ENCODE measurements at regions not wholly inside any gene's neighbourhood (a gene's known extent, or its start where the extent isn't known, plus 50 kb on each side); places are given as distances from the start of the nearest gene placed in this dataset.

DNA sequence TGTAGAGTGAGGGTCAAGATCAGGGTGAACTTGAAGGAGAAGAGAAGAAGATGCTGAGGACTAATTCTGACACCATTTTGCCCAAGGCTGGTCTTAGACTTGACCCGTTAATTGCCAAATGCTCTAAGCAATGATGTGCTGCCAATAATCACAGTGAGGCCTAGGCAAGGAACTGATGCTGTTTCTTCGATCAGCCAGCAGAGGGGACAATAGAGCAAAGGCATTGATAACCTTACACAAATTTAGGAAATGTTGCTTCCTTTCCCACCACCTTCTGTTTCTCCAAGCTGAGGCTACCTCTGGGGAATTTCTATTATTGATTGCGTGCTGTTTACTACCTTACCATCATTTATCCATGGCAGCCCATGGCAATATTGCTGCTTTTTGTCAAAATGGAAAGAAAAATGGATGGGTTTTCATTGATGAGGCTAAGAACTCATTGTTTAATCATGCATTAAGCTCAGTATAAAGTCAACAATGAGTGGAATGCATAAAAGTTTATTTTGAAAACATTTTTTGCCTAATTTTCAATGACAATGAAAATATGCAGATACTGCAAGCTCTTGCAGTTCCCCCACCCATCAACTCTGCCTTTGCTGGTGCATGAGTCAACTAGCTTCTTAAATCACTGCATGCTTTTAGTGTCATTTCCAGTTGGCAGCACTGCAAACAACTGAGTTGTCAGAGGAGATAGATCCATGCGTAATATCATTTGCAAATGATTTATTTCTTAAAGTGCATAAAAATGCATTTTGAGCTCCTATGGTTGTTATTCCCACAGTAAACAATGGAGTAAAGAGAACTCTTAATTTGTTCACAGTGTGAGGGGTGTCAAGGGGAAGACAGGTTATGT lies 116.4 kb upstream of the NYAP2 start:
- peaks cover 0 to 11% of the 10 kb centered on the region in 2 donors for H3K27me3 Mint-ChIP-seq (ENCODE audit: low read depth in 2 of 2)
- Histone ChIP-seq H3K4me3 (ENCODE audit: low read length) (no peak overlapping the region), H3K27me3 (ENCODE audit: control insufficient read depth, insufficient read depth, low read length) (no peaks in the 10 kb centered on the region), H3K36me3 (ENCODE audit: control insufficient read depth, insufficient read depth, low read length) (no peaks in the 10 kb centered on the region), H3K27ac (ENCODE audit: low read length) (no peak overlapping the region), H3K9me3 (ENCODE audit: control insufficient read depth, insufficient read depth, low read length) (no peaks in the 10 kb centered on the region), H3K4me1 (ENCODE audit: control insufficient read depth, insufficient read depth, low read length) (no peaks in the 10 kb centered on the region)
- no peaks in the 10 kb centered on the region for H3K36me3 Mint-ChIP-seq
- H3K4me1 Mint-ChIP-seq = no peaks in the 10 kb centered on the region
- intact Hi-C loops (cut with micrococcal nuclease) = loop anchor here (1.0 kb wide), 1 partner anchor 377 kb away; no protein-coding TSS in a partner anchor
- no peak overlapping the region for H3K27ac Mint-ChIP-seq
- H3K4me3 Mint-ChIP-seq = no peak overlapping the region
- ATAC-seq (peak in 1 of 3 donors; percentile 55), DNase-seq (peak in 1 of 2 donors; percentile 60)
- peak; percentile 60 for TF ChIP-seq CTCF (IDR thresholded peaks at IDR 0.05)
- WGBS (ENCODE audit: insufficient coverage) = 46% methylated on average over 4 of the region's 4 CpGs
- no peaks in the 10 kb centered on the region for H3K9me3 Mint-ChIP-seq

GRCh38 chr2:225276207-225276606 lies 123.3 kb upstream of the NYAP2 start:
- no peak for TF ChIP-seq CTCF (IDR thresholded peaks at IDR 0.05)
- DNase-seq = no peak
- Histone ChIP-seq H3K27ac (ENCODE audit: low read length) (no peak overlapping the region), H3K4me1 (ENCODE audit: control insufficient read depth, insufficient read depth, low read length) (no peaks in the 10 kb centered on the region), H3K9me3 (ENCODE audit: control insufficient read depth, insufficient read depth, low read length) (peaks cover 4% of the 10 kb centered on the region), H3K27me3 (ENCODE audit: control insufficient read depth, insufficient read depth, low read length) (no peaks in the 10 kb centered on the region), H3K4me3 (ENCODE audit: low read length) (no peak overlapping the region), H3K36me3 (ENCODE audit: control insufficient read depth, insufficient read depth, low read length) (no peaks in the 10 kb centered on the region)
- peaks cover 6% of the 10 kb centered on the region for H3K36me3 Mint-ChIP-seq
- peaks cover 0 to 6% of the 10 kb centered on the region in 2 donors for H3K9me3 Mint-ChIP-seq
- intact Hi-C loops (cut with micrococcal nuclease) = no loop called here
- peaks cover 0 to 11% of the 10 kb centered on the region in 2 donors for H3K27me3 Mint-ChIP-seq (ENCODE audit: low read depth in 2 of 2)
- no peak for ATAC-seq
- H3K4me1 Mint-ChIP-seq = no peaks in the 10 kb centered on the region
- no peak overlapping the region for H3K4me3 Mint-ChIP-seq
- H3K27ac Mint-ChIP-seq = no peak overlapping the region
- WGBS (ENCODE audit: insufficient coverage) = 52% methylated on average over 3 of the region's 3 CpGs

DNA sequence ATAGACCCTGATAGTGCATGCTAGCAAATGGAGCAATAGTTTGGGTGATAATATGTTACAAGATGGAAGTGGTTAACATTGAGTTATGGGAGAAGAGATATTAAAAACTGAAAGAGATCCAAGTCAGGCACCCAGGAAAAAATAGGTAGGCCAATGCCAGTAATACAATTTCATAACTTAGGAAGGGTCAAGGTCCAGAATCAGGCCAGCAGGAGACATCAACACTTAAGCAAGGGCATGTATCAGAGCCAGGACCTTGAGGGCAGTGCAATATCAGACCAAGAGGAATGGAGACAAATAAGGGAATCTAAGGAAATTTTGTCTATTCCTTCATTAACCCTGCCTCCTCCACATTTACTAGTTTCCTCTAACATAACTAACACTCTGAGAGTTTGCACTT lies 124.1 kb upstream of the NYAP2 start:
- H3K27me3 Mint-ChIP-seq (ENCODE audit: low read depth in 2 of 2) = peaks cover under 1 to 8% of the 10 kb centered on the region in 2 donors
- no peak for DNase-seq
- no peak overlapping the region for H3K27ac Mint-ChIP-seq
- peaks cover 6% of the 10 kb centered on the region for H3K36me3 Mint-ChIP-seq
- H3K27me3 ChIP-seq (ENCODE audit: control insufficient read depth, insufficient read depth, low read length) = no peaks in the 10 kb centered on the region
- no peak for ATAC-seq
- H3K9me3 ChIP-seq (ENCODE audit: control insufficient read depth, insufficient read depth, low read length) = peaks cover 4% of the 10 kb centered on the region
- intact Hi-C loops (cut with micrococcal nuclease) = no loop called here
- H3K4me1 Mint-ChIP-seq = no peaks in the 10 kb centered on the region
- H3K4me3 ChIP-seq (ENCODE audit: low read length) = no peak overlapping the region
- no peak overlapping the region for H3K4me3 Mint-ChIP-seq
- no peak overlapping the region for H3K27ac ChIP-seq (ENCODE audit: low read length)
- no peaks in the 10 kb centered on the region for H3K36me3 ChIP-seq (ENCODE audit: control insufficient read depth, insufficient read depth, low read length)
- no peak for TF ChIP-seq CTCF (IDR thresholded peaks at IDR 0.05)
- peaks cover 0 to 6% of the 10 kb centered on the region in 2 donors for H3K9me3 Mint-ChIP-seq
- no peaks in the 10 kb centered on the region for H3K4me1 ChIP-seq (ENCODE audit: control insufficient read depth, insufficient read depth, low read length)

DNA sequence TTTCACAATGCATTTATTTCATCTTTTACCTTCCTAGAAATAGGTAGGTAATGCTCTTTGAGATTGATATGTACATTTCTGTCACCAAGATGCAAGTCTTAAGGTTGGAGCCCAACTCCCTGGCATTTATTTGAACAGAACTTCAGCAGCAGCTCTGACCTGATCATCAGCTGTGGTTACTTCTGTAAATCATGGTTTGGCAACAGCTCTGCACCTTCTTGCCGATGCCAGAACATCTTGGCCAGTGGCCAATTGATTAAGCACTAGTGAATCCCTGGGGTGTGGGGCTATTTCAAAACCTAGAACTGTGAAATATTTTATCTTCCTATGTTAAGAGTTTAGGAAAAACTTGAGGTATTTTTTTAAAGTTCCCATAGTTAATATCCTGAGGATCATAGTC lies 124.8 kb upstream of the NYAP2 start:
- Histone ChIP-seq H3K4me1 (ENCODE audit: control insufficient read depth, insufficient read depth, low read length) (no peaks in the 10 kb centered on the region), H3K36me3 (ENCODE audit: control insufficient read depth, insufficient read depth, low read length) (no peaks in the 10 kb centered on the region), H3K9me3 (ENCODE audit: control insufficient read depth, insufficient read depth, low read length) (peaks cover 4% of the 10 kb centered on the region), H3K27me3 (ENCODE audit: control insufficient read depth, insufficient read depth, low read length) (no peaks in the 10 kb centered on the region), H3K4me3 (ENCODE audit: low read length) (no peak overlapping the region), H3K27ac (ENCODE audit: low read length) (no peak overlapping the region)
- WGBS (ENCODE audit: insufficient coverage) = 13% methylated on average over 1 of the region's 1 CpG
- H3K36me3 Mint-ChIP-seq = peaks cover 6% of the 10 kb centered on the region
- H3K4me3 Mint-ChIP-seq = no peak overlapping the region
- peaks cover 0 to 6% of the 10 kb centered on the region in 2 donors for H3K9me3 Mint-ChIP-seq
- intact Hi-C loops (cut with micrococcal nuclease) = no loop called here
- TF ChIP-seq CTCF (IDR thresholded peaks at IDR 0.05) = no peak
- peaks cover 6% of the 10 kb centered on the region in 2 donors for H3K27me3 Mint-ChIP-seq (ENCODE audit: low read depth in 2 of 2)
- H3K27ac Mint-ChIP-seq = no peak overlapping the region
- ATAC-seq (no peak), DNase-seq (no peak)
- no peaks in the 10 kb centered on the region for H3K4me1 Mint-ChIP-seq
